Natural killer cell treated with Interleukin-12 subunit alpha and Interleukin-12 subunit beta and Interleukin-15 and Interleukin-18, amount 100 ng/mL, for 72 hours (primary cell): ENCODE measurements at regions not wholly inside any gene's neighbourhood (a gene's known extent, or its start where the extent isn't known, plus 50 kb on each side); places are given as distances from the start of the nearest gene placed in this dataset.
"Not testable (repeated sequence)": the region's sequence is repeated elsewhere in the genome, so short reads cannot be mapped to it uniquely, and the experiment has no call there.

Experiments
- ATAC-seq, 2 donors: fragments of 150-1000 bp; cut with Tn5 transposase in 1 of 2; sonication (Bioruptor Pico), chemical (Tn5 transposase) in 1 of 2; 2 replicates each; pipeline ENCODE4 v1.10.0; 2021
- DNase-seq: peaks from one replicate; pipeline ENCODE4 v3.0.0; 2022; ENCODE audit warnings: low spot score
- H3K27ac Mint-ChIP-seq, 2 donors: 1 replicate in 1 of 2; 2 replicates in 1 of 2; pipeline ENCODE4 v1.8.0; 2022; ENCODE audit warnings: mixed read lengths in 2 of 2, mild to moderate bottlenecking in 1 of 2, moderate library complexity in 1 of 2
- H3K27me3 Mint-ChIP-seq, 2 donors: 1 replicate in 1 of 2; 2 replicates in 1 of 2; pipeline ENCODE4 v1.8.0; 2022; ENCODE audit warnings: mixed read lengths in 2 of 2
- H3K36me3 Mint-ChIP-seq: one replicate; pipeline ENCODE4 v1.8.0; 2022; ENCODE audit warnings: mixed read lengths
- H3K4me1 Mint-ChIP-seq, 2 donors: 1 replicate in 1 of 2; 2 replicates in 1 of 2; pipeline ENCODE4 v1.8.0; 2022; ENCODE audit warnings: low read depth in 2 of 2, mixed read lengths in 2 of 2, mild to moderate bottlenecking in 1 of 2
- H3K4me3 Mint-ChIP-seq: one replicate; pipeline ENCODE4 v1.8.0; 2022; ENCODE audit warnings: mixed read lengths
- H3K9me3 Mint-ChIP-seq: 2 replicates; pipeline ENCODE4 v1.8.0; 2022; ENCODE audit warnings: mixed read lengths

- no peak for ATAC-seq
- Mint-ChIP-seq H3K27me3 (no peaks in the 10 kb centered on the region), H3K9me3 (no peaks in the 10 kb centered on the region), H3K4me3 (no peak overlapping the region), H3K36me3 (no peaks in the 10 kb centered on the region), H3K27ac (no peak overlapping the region), H3K4me1 (no peaks in the 10 kb centered on the region)
- no peak for DNase-seq
Measured at GRCh38 chr10:94155722-94156271, 162.1 kb downstream of the PLCE1 start.

GRCh38 chr10:94156453-94156852 is 162.7 kb downstream of the PLCE1 start:
- no peaks in the 10 kb centered on the region for H3K9me3 Mint-ChIP-seq
- DNase-seq (no peak), ATAC-seq (no peak)
- no peak overlapping the region for H3K4me3 Mint-ChIP-seq
- H3K36me3 Mint-ChIP-seq: no peaks in the 10 kb centered on the region
- no peaks in the 10 kb centered on the region for H3K27me3 Mint-ChIP-seq
- H3K4me1 Mint-ChIP-seq: no peaks in the 10 kb centered on the region
- H3K27ac Mint-ChIP-seq: no peak overlapping the region

GRCh38 chr10:94165158-94165611 is 171.5 kb downstream of the PLCE1 start:
- H3K27ac Mint-ChIP-seq, H3K9me3 Mint-ChIP-seq, H3K4me1 Mint-ChIP-seq, H3K4me3 Mint-ChIP-seq, H3K36me3 Mint-ChIP-seq, ATAC-seq, DNase-seq: not testable (repeated sequence)
- H3K27me3 Mint-ChIP-seq: peaks cover 5 to 14% of the 10 kb centered on the region in 2 donors

GRCh38 chr10:94172332-94172731 is 178.6 kb downstream of the PLCE1 start:
- no peak for DNase-seq
- no peak overlapping the region for H3K4me3 Mint-ChIP-seq
- no peak overlapping the region for H3K27ac Mint-ChIP-seq
- H3K4me1 Mint-ChIP-seq: no peaks in the 10 kb centered on the region
- no peaks in the 10 kb centered on the region for H3K9me3 Mint-ChIP-seq
- H3K36me3 Mint-ChIP-seq: no peaks in the 10 kb centered on the region
- H3K27me3 Mint-ChIP-seq: peaks cover 16 to 34% of the 10 kb centered on the region in 2 donors
- no peak for ATAC-seq

GRCh38 chr10:94173594-94173993 is 179.9 kb downstream of the PLCE1 start:
- ATAC-seq (no peak), DNase-seq (no peak)
- Mint-ChIP-seq H3K27me3 (peaks cover 16 to 34% of the 10 kb centered on the region in 2 donors), H3K4me1 (no peaks in the 10 kb centered on the region), H3K4me3 (no peak overlapping the region), H3K27ac (no peak overlapping the region), H3K36me3 (no peaks in the 10 kb centered on the region), H3K9me3 (no peaks in the 10 kb centered on the region)

GRCh38 chr10:94174838-94175237 is 181.1 kb downstream of the PLCE1 start:
- no peak overlapping the region for H3K27ac Mint-ChIP-seq
- no peak for ATAC-seq
- H3K4me1 Mint-ChIP-seq: no peaks in the 10 kb centered on the region
- H3K9me3 Mint-ChIP-seq: no peaks in the 10 kb centered on the region
- H3K4me3 Mint-ChIP-seq: no peak overlapping the region
- no peak for DNase-seq
- H3K27me3 Mint-ChIP-seq: peaks cover 11 to 26% of the 10 kb centered on the region in 2 donors
- H3K36me3 Mint-ChIP-seq: no peaks in the 10 kb centered on the region

GRCh38 chr10:94178475-94179253 is 184.1 kb downstream of the NOC3L start:
- Mint-ChIP-seq H3K36me3 (no peaks in the 10 kb centered on the region), H3K27ac (no peak overlapping the region), H3K4me3 (no peak overlapping the region), H3K27me3 (peaks cover 15 to 24% of the 10 kb centered on the region in 2 donors), H3K9me3 (no peaks in the 10 kb centered on the region), H3K4me1 (no peaks in the 10 kb centered on the region)
- DNase-seq (no peak), ATAC-seq (no peak)

GRCh38 chr10:94180576-94180975 is 182.2 kb downstream of the NOC3L start:
- DNase-seq (no peak), ATAC-seq (no peak)
- Mint-ChIP-seq H3K9me3 (no peaks in the 10 kb centered on the region), H3K27ac (no peak overlapping the region), H3K36me3 (no peaks in the 10 kb centered on the region), H3K27me3 (peaks cover 15 to 16% of the 10 kb centered on the region in 2 donors), H3K4me3 (no peak overlapping the region), H3K4me1 (no peaks in the 10 kb centered on the region)

GRCh38 chr10:94183666-94184264 is 179.0 kb downstream of the NOC3L start:
- Mint-ChIP-seq H3K4me3 (no peak overlapping the region), H3K27me3 (peaks cover 9 to 22% of the 10 kb centered on the region in 2 donors), H3K4me1 (no peaks in the 10 kb centered on the region), H3K36me3 (no peaks in the 10 kb centered on the region), H3K27ac (no peak overlapping the region), H3K9me3 (no peaks in the 10 kb centered on the region)
- no peak for ATAC-seq
- DNase-seq: no peak

GRCh38 chr10:94186722-94187121 is 176.0 kb downstream of the NOC3L start:
- H3K27me3 Mint-ChIP-seq: peaks cover 22 to 42% of the 10 kb centered on the region in 2 donors

GRCh38 chr10:94192333-94192732 is 170.4 kb downstream of the NOC3L start:
- H3K4me3 Mint-ChIP-seq: no peak overlapping the region
- ATAC-seq (no peak), DNase-seq (no peak)
- H3K27me3 Mint-ChIP-seq: peaks cover 20 to 29% of the 10 kb centered on the region in 2 donors
- no peak overlapping the region for H3K27ac Mint-ChIP-seq
- H3K9me3 Mint-ChIP-seq: no peaks in the 10 kb centered on the region
- no peaks in the 10 kb centered on the region for H3K4me1 Mint-ChIP-seq
- H3K36me3 Mint-ChIP-seq: no peaks in the 10 kb centered on the region

More at GRCh38 chr10:94186722-94187121, 176.0 kb downstream of the NOC3L start:
- H3K27ac Mint-ChIP-seq: no peak overlapping the region
- ATAC-seq (no peak), DNase-seq (no peak)
- no peaks in the 10 kb centered on the region for H3K4me1 Mint-ChIP-seq
- no peak overlapping the region for H3K4me3 Mint-ChIP-seq
- no peaks in the 10 kb centered on the region for H3K36me3 Mint-ChIP-seq
- no peaks in the 10 kb centered on the region for H3K9me3 Mint-ChIP-seq

- Mint-ChIP-seq H3K27me3 (peaks cover 20 to 27% of the 10 kb centered on the region in 2 donors), H3K4me1 (no peaks in the 10 kb centered on the region), H3K9me3 (no peaks in the 10 kb centered on the region), H3K27ac (no peak overlapping the region), H3K36me3 (no peaks in the 10 kb centered on the region), H3K4me3 (no peak overlapping the region)
- DNase-seq: no peak
- ATAC-seq: no peak
Measured at GRCh38 chr10:94192974-94193373, 169.8 kb downstream of the NOC3L start.

GRCh38 chr10:94193466-94193924 is 169.2 kb downstream of the NOC3L start:
- no peak for ATAC-seq
- H3K9me3 Mint-ChIP-seq: no peaks in the 10 kb centered on the region
- H3K36me3 Mint-ChIP-seq: no peaks in the 10 kb centered on the region
- peaks cover 20 to 27% of the 10 kb centered on the region in 2 donors for H3K27me3 Mint-ChIP-seq
- H3K27ac Mint-ChIP-seq: no peak overlapping the region
- no peak overlapping the region for H3K4me3 Mint-ChIP-seq
- H3K4me1 Mint-ChIP-seq: no peaks in the 10 kb centered on the region
- no peak for DNase-seq

GRCh38 chr10:94194256-94194655 is 168.5 kb downstream of the NOC3L start:
- ATAC-seq: no peak

More at GRCh38 chr10:94194256-94194655, 168.5 kb downstream of the NOC3L start:
- peaks cover 16 to 24% of the 10 kb centered on the region in 2 donors for H3K27me3 Mint-ChIP-seq
- H3K9me3 Mint-ChIP-seq: no peaks in the 10 kb centered on the region
- no peaks in the 10 kb centered on the region for H3K36me3 Mint-ChIP-seq
- H3K4me3 Mint-ChIP-seq: no peak overlapping the region
- no peak for DNase-seq
- no peaks in the 10 kb centered on the region for H3K4me1 Mint-ChIP-seq
- H3K27ac Mint-ChIP-seq: no peak overlapping the region
